GM23338 (cell line): ENCODE measurements at regions not wholly inside any gene's neighbourhood (a gene's known extent, or its start where the extent isn't known, plus 50 kb on each side); places are given as distances from the start of the nearest gene placed in this dataset.

Experiments
- EZH2 ChIP-seq: fragments of 200-600 bp; sonication (generic); IDR thresholded peaks from one replicate; pipeline ENCODE4 v1.8.0; 2017; ENCODE audit warnings: antibody characterized with exemption, mild to moderate bottlenecking, low read depth; ENCODE audit not compliant: unreplicated experiment
- EZH2phosphoT487 ChIP-seq: fragments of 200-600 bp; sonication (generic); IDR thresholded peaks from one replicate; pipeline ENCODE4 v1.8.1; 2018; ENCODE audit warnings: antibody characterized with exemption; ENCODE audit not compliant: unreplicated experiment
- POLR2AphosphoS5 ChIP-seq: IDR thresholded peaks from 2 replicates; pipeline ENCODE4 v1.6.1; 2016; ENCODE audit warnings: antibody characterized with exemption, low read depth
- REST ChIP-seq: IDR thresholded peaks from one replicate; pipeline ENCODE4 v1.6.1; 2018; ENCODE audit warnings: antibody characterized with exemption; ENCODE audit not compliant: unreplicated experiment
- ZNF331 ChIP-seq: fragments of 250-450 bp; sonication (Bioruptor Pico); IDR thresholded peaks from 2 replicates; pipeline ENCODE4 v1.5.0; 2020; ENCODE audit warnings: low read depth, mild to moderate bottlenecking, moderate library complexity
- TF ChIP-seq, protein P1 (sequence below), 2 experiments: fragments of 200-600 bp in 1 of 2; sonication (generic) in 1 of 2; conservative IDR thresholded peaks; 2 replicates each; pipeline versions ENCODE4 v1.5.1 to v1.6.1; 2016 to 2017; ENCODE audit warnings: antibody characterized with exemption in 2 of 2, low read depth in 2 of 2, mild to moderate bottlenecking in 2 of 2, moderate library complexity in 1 of 2

DNA sequence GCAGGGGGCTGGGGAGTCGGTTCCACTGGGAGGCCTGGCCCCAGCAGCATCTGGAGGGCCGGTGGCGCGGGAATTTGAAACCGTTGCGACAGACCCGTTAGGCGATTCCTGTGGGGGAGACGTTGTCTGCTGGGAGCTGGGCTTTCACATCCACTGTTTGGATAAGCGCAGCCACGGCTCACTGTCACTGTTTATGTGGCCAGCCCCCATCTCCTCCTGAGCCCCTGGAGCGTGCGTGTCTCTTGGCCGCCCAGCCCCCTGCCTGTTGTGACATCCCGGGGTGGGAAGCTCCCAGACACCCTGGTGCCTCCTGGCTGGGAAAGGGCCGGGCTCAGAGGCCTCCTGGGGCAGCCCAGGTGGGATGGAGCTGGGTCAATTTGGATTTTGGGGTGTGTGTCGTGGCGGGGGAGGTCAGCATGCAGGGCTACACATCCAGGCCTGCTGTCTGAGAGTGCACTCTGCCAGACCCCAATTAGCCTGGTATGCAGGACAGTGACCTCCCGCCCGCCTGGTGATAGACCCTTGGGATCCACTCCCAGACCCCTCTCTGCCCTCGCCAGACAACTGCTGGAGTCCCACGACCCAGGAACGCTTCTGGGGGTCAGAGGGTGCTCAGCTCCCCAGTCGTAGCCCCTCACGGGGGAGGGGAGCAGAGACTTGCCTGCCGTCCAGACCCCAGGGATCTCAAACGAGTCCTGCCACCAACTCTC, 62.0 kb upstream of the RNU6ATAC start:
- TF ChIP-seq, protein P1, sequence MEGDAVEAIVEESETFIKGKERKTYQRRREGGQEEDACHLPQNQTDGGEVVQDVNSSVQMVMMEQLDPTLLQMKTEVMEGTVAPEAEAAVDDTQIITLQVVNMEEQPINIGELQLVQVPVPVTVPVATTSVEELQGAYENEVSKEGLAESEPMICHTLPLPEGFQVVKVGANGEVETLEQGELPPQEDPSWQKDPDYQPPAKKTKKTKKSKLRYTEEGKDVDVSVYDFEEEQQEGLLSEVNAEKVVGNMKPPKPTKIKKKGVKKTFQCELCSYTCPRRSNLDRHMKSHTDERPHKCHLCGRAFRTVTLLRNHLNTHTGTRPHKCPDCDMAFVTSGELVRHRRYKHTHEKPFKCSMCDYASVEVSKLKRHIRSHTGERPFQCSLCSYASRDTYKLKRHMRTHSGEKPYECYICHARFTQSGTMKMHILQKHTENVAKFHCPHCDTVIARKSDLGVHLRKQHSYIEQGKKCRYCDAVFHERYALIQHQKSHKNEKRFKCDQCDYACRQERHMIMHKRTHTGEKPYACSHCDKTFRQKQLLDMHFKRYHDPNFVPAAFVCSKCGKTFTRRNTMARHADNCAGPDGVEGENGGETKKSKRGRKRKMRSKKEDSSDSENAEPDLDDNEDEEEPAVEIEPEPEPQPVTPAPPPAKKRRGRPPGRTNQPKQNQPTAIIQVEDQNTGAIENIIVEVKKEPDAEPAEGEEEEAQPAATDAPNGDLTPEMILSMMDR (conservative IDR thresholded peaks at IDR 0.05; ENCODE audit: low read depth in 2 of 2) = no peak
- no peak for TF ChIP-seq EZH2phosphoT487
- TF ChIP-seq POLR2AphosphoS5 = no peak
- no peak for TF ChIP-seq ZNF331 (CRISPR knock-in tag)
- TF ChIP-seq REST = no peak
- no peak for TF ChIP-seq EZH2
